Neural crest cell (in vitro differentiated cells): ENCODE measurements at regions not wholly inside any gene's neighbourhood (a gene's known extent, or its start where the extent isn't known, plus 50 kb on each side); places are given as distances from the start of the nearest gene placed in this dataset.
"Not testable (repeated sequence)": the region's sequence is repeated elsewhere in the genome, so short reads cannot be mapped to it uniquely, and the experiment has no call there.

Source experiments
- DNase-seq: peaks from one replicate; pipeline ENCODE4 v3.0.0; 2021; ENCODE audit warnings: low read depth, mixed read lengths, low spot score
- H3K27ac Mint-ChIP-seq: one replicate; pipeline ENCODE4 v1.8.0; 2021; ENCODE audit warnings: mild to moderate bottlenecking, mixed read lengths; ENCODE audit not compliant: unreplicated experiment
- H3K27me3 Mint-ChIP-seq: 2 replicates; pipeline ENCODE4 v1.8.0; 2021; ENCODE audit warnings: low read depth, mild to moderate bottlenecking, mixed read lengths
- H3K36me3 Mint-ChIP-seq: 2 replicates; pipeline ENCODE4 v1.8.0; 2021; ENCODE audit warnings: low read depth, mild to moderate bottlenecking, mixed read lengths
- H3K4me1 Mint-ChIP-seq: 2 replicates; pipeline ENCODE4 v1.8.0; 2021; ENCODE audit warnings: mixed read lengths
- H3K4me3 Mint-ChIP-seq: one replicate; pipeline ENCODE4 v1.8.0; 2021; ENCODE audit warnings: mild to moderate bottlenecking, mixed read lengths
- H3K9me3 Mint-ChIP-seq: 2 replicates; pipeline ENCODE4 v1.8.0; 2021; ENCODE audit warnings: mixed read lengths
- TF ChIP-seq, protein P1 (sequence below): fragments of 200-600 bp; sonication (generic); conservative IDR thresholded peaks from 2 replicates; pipeline ENCODE4 v1.5.0; 2021; ENCODE audit warnings: antibody characterized with exemption, mild to moderate bottlenecking

DNA sequence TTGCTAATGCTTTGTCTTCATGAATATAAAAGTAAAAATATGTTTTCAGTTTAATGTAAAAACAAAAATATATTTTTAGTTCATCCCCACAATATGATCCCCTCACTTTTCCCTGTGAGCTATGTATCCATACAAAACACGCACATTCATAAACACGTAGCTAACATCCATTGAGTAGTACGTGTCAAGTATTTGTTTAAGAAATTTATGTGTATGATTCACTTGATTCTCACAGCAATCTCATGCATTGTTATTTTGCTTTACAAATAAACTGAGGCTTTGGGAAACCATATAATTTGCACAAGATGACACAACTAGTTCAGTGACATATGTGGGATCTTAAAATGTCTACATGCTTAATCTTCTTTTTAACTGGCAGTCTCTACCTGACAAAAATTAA lies 329.6 kb upstream of the SEMA3C start:
- Mint-ChIP-seq H3K9me3 (peaks cover 7% of the 10 kb centered on the region), H3K27me3 (no peaks in the 10 kb centered on the region), H3K27ac (no peak overlapping the region), H3K4me1 (no peaks in the 10 kb centered on the region), H3K36me3 (peaks cover 3% of the 10 kb centered on the region), H3K4me3 (no peak overlapping the region)
- DNase-seq: no peak
- TF ChIP-seq, protein P1, sequence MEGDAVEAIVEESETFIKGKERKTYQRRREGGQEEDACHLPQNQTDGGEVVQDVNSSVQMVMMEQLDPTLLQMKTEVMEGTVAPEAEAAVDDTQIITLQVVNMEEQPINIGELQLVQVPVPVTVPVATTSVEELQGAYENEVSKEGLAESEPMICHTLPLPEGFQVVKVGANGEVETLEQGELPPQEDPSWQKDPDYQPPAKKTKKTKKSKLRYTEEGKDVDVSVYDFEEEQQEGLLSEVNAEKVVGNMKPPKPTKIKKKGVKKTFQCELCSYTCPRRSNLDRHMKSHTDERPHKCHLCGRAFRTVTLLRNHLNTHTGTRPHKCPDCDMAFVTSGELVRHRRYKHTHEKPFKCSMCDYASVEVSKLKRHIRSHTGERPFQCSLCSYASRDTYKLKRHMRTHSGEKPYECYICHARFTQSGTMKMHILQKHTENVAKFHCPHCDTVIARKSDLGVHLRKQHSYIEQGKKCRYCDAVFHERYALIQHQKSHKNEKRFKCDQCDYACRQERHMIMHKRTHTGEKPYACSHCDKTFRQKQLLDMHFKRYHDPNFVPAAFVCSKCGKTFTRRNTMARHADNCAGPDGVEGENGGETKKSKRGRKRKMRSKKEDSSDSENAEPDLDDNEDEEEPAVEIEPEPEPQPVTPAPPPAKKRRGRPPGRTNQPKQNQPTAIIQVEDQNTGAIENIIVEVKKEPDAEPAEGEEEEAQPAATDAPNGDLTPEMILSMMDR: no peak

DNA sequence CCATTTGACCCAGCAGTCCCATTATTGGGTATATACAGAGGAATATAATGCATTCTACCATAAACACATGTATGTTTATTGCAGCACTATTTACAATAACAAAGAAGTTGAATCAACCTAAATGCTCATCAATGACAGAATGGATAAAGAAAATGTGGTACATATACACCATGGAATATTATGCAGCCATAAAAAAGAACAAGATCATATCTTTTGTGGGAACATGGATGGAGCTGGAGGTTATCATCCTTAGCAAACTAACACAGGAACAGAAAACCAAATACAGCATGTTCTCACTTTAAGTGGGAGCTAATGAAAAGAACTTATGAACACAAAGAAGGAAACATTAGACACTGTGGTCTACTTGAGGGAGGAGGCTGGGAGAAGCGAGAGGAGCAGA lies 328.5 kb upstream of the SEMA3C start:
- not testable (repeated sequence) for H3K27me3 Mint-ChIP-seq, DNase-seq, H3K36me3 Mint-ChIP-seq, H3K27ac Mint-ChIP-seq, H3K9me3 Mint-ChIP-seq, H3K4me1 Mint-ChIP-seq, H3K4me3 Mint-ChIP-seq

DNA sequence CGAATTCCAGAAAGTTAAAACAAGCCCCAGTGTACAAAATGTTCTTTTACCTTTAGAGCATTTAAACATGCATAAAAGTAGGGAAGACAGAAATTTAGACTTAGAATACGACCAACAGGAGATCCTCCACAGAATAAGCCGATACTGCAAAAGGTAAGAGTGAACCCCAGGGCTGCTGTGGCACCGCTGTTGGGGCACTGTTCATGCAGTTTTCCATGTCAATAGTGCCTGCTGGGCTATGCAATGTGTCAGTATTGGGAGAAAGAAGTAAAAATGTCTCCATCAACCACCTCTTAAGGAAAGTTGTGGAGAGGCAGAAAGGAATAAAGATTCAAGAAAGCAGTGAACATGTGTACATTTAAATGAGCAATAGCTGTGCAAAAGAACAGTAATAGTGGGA lies 326.5 kb upstream of the SEMA3C start:
- Mint-ChIP-seq H3K27ac (no peak overlapping the region), H3K4me3 (no peak overlapping the region), H3K4me1 (no peaks in the 10 kb centered on the region), H3K9me3 (peaks cover 12% of the 10 kb centered on the region), H3K27me3 (no peaks in the 10 kb centered on the region), H3K36me3 (peaks cover 3% of the 10 kb centered on the region)
- TF ChIP-seq, protein P1: no peak
- no peak for DNase-seq

DNA sequence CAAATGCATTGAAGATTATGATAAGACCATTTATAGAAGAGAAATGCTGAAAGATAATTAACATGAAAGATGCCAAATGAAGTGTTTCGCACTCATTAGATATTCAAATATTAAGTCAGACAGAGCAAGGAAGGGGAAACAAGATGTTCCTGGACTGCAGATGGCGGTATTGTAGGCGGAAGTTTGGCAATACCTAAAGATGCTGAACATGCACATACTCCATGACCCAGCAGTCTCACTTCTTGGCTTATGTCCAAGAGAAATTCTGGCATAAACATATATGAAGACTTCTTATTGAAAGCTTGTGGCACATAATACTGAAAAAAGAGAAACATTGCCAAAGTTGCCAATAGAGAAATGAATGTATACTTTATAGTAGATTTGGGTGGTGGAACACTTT lies 325.4 kb upstream of the SEMA3C start:
- TF ChIP-seq, protein P1: no peak
- Mint-ChIP-seq H3K9me3 (peaks cover 12% of the 10 kb centered on the region), H3K4me3 (no peak overlapping the region), H3K27ac (no peak overlapping the region), H3K27me3 (no peaks in the 10 kb centered on the region), H3K4me1 (no peaks in the 10 kb centered on the region), H3K36me3 (peaks cover 3% of the 10 kb centered on the region)
- DNase-seq: no peak

DNA sequence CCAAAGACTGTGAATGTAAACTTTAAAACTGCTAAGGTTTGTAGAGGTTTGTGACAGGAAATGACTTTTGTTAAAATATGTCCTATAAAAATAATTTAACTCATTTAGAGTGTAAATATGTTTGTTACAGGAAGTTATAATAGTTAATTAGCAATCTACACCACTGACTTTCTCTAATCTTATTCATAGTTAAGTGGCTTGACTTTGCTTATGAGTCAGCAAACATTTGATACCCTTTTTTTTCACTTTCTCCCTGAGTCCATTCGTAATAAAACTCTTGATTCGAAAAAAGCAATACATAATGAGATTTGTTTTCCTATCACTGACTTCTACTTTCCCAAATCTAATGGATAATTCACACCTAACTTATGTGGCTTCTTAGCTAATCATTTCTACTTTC lies 317.7 kb upstream of the SEMA3C start:
- peaks cover 5% of the 10 kb centered on the region for H3K9me3 Mint-ChIP-seq
- TF ChIP-seq, protein P1: no peak
- no peaks in the 10 kb centered on the region for H3K27me3 Mint-ChIP-seq
- H3K36me3 Mint-ChIP-seq: no peaks in the 10 kb centered on the region
- H3K27ac Mint-ChIP-seq: no peak overlapping the region
- no peak for DNase-seq
- no peak overlapping the region for H3K4me3 Mint-ChIP-seq
- no peaks in the 10 kb centered on the region for H3K4me1 Mint-ChIP-seq

DNA sequence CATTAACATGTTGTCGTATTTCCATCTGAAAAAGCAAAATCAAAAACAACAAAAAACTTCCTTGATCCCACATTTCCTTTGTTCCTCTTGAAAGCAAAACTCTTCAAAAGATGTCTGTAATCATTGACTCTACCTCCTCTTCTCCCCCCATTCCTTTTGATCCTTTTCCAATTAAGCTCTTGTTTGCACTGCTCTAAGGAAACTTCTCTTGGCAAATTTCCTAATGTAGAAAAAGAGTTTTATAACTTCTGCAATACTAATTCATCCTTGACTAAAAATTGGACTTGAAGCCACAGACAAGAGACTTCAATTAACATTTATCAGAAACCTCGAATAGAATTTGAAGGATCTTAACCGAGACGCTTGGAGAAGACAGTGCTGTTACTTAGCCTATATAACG lies 317.1 kb upstream of the SEMA3C start:
- H3K36me3 Mint-ChIP-seq: no peaks in the 10 kb centered on the region
- H3K4me1 Mint-ChIP-seq: no peaks in the 10 kb centered on the region
- DNase-seq: no peak
- TF ChIP-seq, protein P1: no peak
- no peaks in the 10 kb centered on the region for H3K27me3 Mint-ChIP-seq
- H3K4me3 Mint-ChIP-seq: no peak overlapping the region
- no peaks in the 10 kb centered on the region for H3K9me3 Mint-ChIP-seq
- H3K27ac Mint-ChIP-seq: no peak overlapping the region
